Osteocyte (in vitro differentiated cells): ENCODE measurements at regions not wholly inside any gene's neighbourhood (a gene's known extent, or its start where the extent isn't known, plus 50 kb on each side); places are given as distances from the start of the nearest gene placed in this dataset.

Experiments
- DNase-seq: peaks from one replicate; pipeline ENCODE4 v3.0.0; 2021; ENCODE audit warnings: mixed read lengths; ENCODE audit not compliant: unreplicated experiment; ENCODE audit errors: extremely low spot score
- H3K27ac Mint-ChIP-seq: one replicate; pipeline ENCODE4 v1.8.0; 2021; ENCODE audit warnings: mild to moderate bottlenecking, mixed read lengths; ENCODE audit not compliant: unreplicated experiment
- H3K27me3 Mint-ChIP-seq: one replicate; pipeline ENCODE4 v1.8.0; 2021; ENCODE audit warnings: mixed read lengths; ENCODE audit not compliant: unreplicated experiment
- H3K36me3 Mint-ChIP-seq: one replicate; pipeline ENCODE4 v1.8.0; 2021; ENCODE audit warnings: mixed read lengths; ENCODE audit not compliant: unreplicated experiment
- H3K4me1 Mint-ChIP-seq: one replicate; pipeline ENCODE4 v1.8.0; 2021; ENCODE audit warnings: mixed read lengths; ENCODE audit not compliant: unreplicated experiment
- H3K4me3 Mint-ChIP-seq: one replicate; pipeline ENCODE4 v1.8.0; 2021; ENCODE audit warnings: mild to moderate bottlenecking, moderate library complexity, mixed read lengths; ENCODE audit not compliant: unreplicated experiment
- H3K9me3 Mint-ChIP-seq: one replicate; pipeline ENCODE4 v1.8.0; 2021; ENCODE audit warnings: mixed read lengths; ENCODE audit not compliant: unreplicated experiment
- CTCF ChIP-seq: fragments of 200-600 bp; sonication (generic); IDR thresholded peaks from 2 replicates; pipeline ENCODE4 v1.5.0; 2021; ENCODE audit warnings: antibody characterized with exemption, mild to moderate bottlenecking, moderate library complexity

GRCh38 chr3:140848666-140849065 is 93.0 kb upstream of the SLC25A36 start:
- no peak for DNase-seq
- Mint-ChIP-seq H3K36me3 (no peaks in the 10 kb centered on the region), H3K4me3 (no peak overlapping the region), H3K9me3 (peaks cover 6% of the 10 kb centered on the region), H3K27ac (no peak overlapping the region), H3K27me3 (peaks cover 61% of the 10 kb centered on the region), H3K4me1 (peaks cover 11% of the 10 kb centered on the region)
- peak; percentile 30 for TF ChIP-seq CTCF

- H3K27me3 Mint-ChIP-seq: peaks cover 69% of the 10 kb centered on the region
- no peak for DNase-seq
Measured at GRCh38 chr3:140850210-140850955, 91.3 kb upstream of the SLC25A36 start.

GRCh38 chr3:140854961-140855360 is 86.7 kb upstream of the SLC25A36 start:
- Mint-ChIP-seq H3K27me3 (peaks cover 38% of the 10 kb centered on the region), H3K4me3 (no peak overlapping the region), H3K27ac (no peak overlapping the region), H3K9me3 (peaks cover 6% of the 10 kb centered on the region), H3K4me1 (peaks cover 3% of the 10 kb centered on the region), H3K36me3 (no peaks in the 10 kb centered on the region)
- no peak for TF ChIP-seq CTCF
- DNase-seq: no peak

More at GRCh38 chr3:140850210-140850955, 91.3 kb upstream of the SLC25A36 start:
- Mint-ChIP-seq H3K36me3 (no peaks in the 10 kb centered on the region), H3K4me1 (peaks cover 3% of the 10 kb centered on the region), H3K27ac (no peak overlapping the region), H3K4me3 (no peak overlapping the region), H3K9me3 (peaks cover 6% of the 10 kb centered on the region)
- no peak for TF ChIP-seq CTCF

GRCh38 chr3:140856905-140857304 is 84.7 kb upstream of the SLC25A36 start:
- H3K4me3 Mint-ChIP-seq: no peak overlapping the region
- H3K9me3 Mint-ChIP-seq: peaks cover 8% of the 10 kb centered on the region
- H3K27ac Mint-ChIP-seq: no peak overlapping the region
- peaks cover 37% of the 10 kb centered on the region for H3K27me3 Mint-ChIP-seq
- no peak for DNase-seq
- H3K36me3 Mint-ChIP-seq: no peaks in the 10 kb centered on the region
- no peak for TF ChIP-seq CTCF
- H3K4me1 Mint-ChIP-seq: no peaks in the 10 kb centered on the region

GRCh38 chr3:140857993-140858392 is 83.6 kb upstream of the SLC25A36 start:
- Mint-ChIP-seq H3K27ac (no peak overlapping the region), H3K4me3 (no peak overlapping the region)

More at GRCh38 chr3:140857993-140858392, 83.6 kb upstream of the SLC25A36 start:
- no peak for DNase-seq
- no peak for TF ChIP-seq CTCF
- H3K4me1 Mint-ChIP-seq: no peaks in the 10 kb centered on the region
- peaks cover 37% of the 10 kb centered on the region for H3K27me3 Mint-ChIP-seq
- H3K9me3 Mint-ChIP-seq: peaks cover 15% of the 10 kb centered on the region
- H3K36me3 Mint-ChIP-seq: no peaks in the 10 kb centered on the region
